Trophoblast cell (in vitro differentiated cells and primary cell): ENCODE measurements at regions not wholly inside any gene's neighbourhood (a gene's known extent, or its start where the extent isn't known, plus 50 kb on each side); places are given as distances from the start of the nearest gene placed in this dataset.

Experiments used
- DNase-seq, 2 donors: peaks; one replicate each; pipeline ENCODE4 v3.0.0-alpha.2; 2016
- H2AFZ ChIP-seq: 2 replicates; pipeline ENCODE4 v1.6.1; 2013; ENCODE audit warnings: low read length, moderate library complexity, mild to moderate bottlenecking; ENCODE audit not compliant: insufficient read depth, poor library complexity
- H2AK5ac ChIP-seq: 2 replicates; pipeline ENCODE4 v1.6.1; 2013; ENCODE audit warnings: mild to moderate bottlenecking, low read length
- H2BK120ac ChIP-seq: 2 replicates; pipeline ENCODE4 v1.6.1; 2013; ENCODE audit warnings: low read length, mild to moderate bottlenecking, moderate library complexity; ENCODE audit not compliant: insufficient read depth, poor library complexity
- H2BK12ac ChIP-seq: 2 replicates; pipeline ENCODE4 v1.6.1; 2013; ENCODE audit warnings: mild to moderate bottlenecking, low read length, moderate library complexity
- H2BK5ac ChIP-seq: 2 replicates; pipeline ENCODE4 v1.6.1; 2013; ENCODE audit warnings: low read length, low read depth, moderate library complexity, mild to moderate bottlenecking; ENCODE audit not compliant: poor library complexity
- H3K14ac ChIP-seq: 2 replicates; pipeline ENCODE4 v1.6.1; 2013; ENCODE audit warnings: mild to moderate bottlenecking, low read length
- H3K18ac ChIP-seq: 2 replicates; pipeline ENCODE4 v1.6.1; 2013; ENCODE audit warnings: mild to moderate bottlenecking, low read length
- H3K23ac ChIP-seq: 2 replicates; pipeline ENCODE4 v1.6.1; 2013; ENCODE audit warnings: low read length
- H3K27ac ChIP-seq: 2 replicates; pipeline ENCODE4 v1.5.1; 2013; ENCODE audit warnings: low read depth, mild to moderate bottlenecking, inconsistent platforms, low read length, moderate library complexity
- H3K27me3 ChIP-seq: 2 replicates; pipeline ENCODE4 v1.6.1; 2013; ENCODE audit warnings: inconsistent platforms, mild to moderate bottlenecking, low read length, moderate library complexity; ENCODE audit not compliant: insufficient read depth
- H3K36me3 ChIP-seq, 2 experiments: 1 replicate in 1 of 2; 2 replicates in 1 of 2; pipeline ENCODE4 v1.6.1; 2013; ENCODE audit warnings: low read length in 2 of 2, mild to moderate bottlenecking in 2 of 2, moderate library complexity in 1 of 2; ENCODE audit not compliant: insufficient read depth in 2 of 2, control insufficient read depth in 1 of 2
- H3K4ac ChIP-seq: 2 replicates; pipeline ENCODE4 v1.6.1; 2013; ENCODE audit warnings: low read depth, mild to moderate bottlenecking, low read length, moderate library complexity
- H3K4me1 ChIP-seq, 2 experiments: 1 replicate in 1 of 2; 2 replicates in 1 of 2; pipeline ENCODE4 v1.6.1; 2013; ENCODE audit warnings: low read length in 2 of 2, mild to moderate bottlenecking in 2 of 2, moderate library complexity in 1 of 2; ENCODE audit not compliant: insufficient read depth in 2 of 2, control insufficient read depth in 1 of 2
- H3K4me2 ChIP-seq: 2 replicates; pipeline ENCODE4 v1.6.1; 2013; ENCODE audit warnings: inconsistent platforms, mild to moderate bottlenecking, low read length, moderate library complexity
- H3K4me3 ChIP-seq: 2 replicates; pipeline ENCODE4 v1.5.1; 2013; ENCODE audit warnings: mild to moderate bottlenecking, low read depth, low read length, inconsistent platforms
- H3K79me1 ChIP-seq: one replicate; pipeline ENCODE4 v1.6.1; 2013; ENCODE audit warnings: low read length
- H3K79me2 ChIP-seq: 2 replicates; pipeline ENCODE4 v1.6.1; 2013; ENCODE audit warnings: low read length, mild to moderate bottlenecking; ENCODE audit not compliant: control insufficient read depth, insufficient read depth, poor library complexity
- H3K9ac ChIP-seq: 2 replicates; pipeline ENCODE4 v1.6.1; 2013; ENCODE audit warnings: mild to moderate bottlenecking, low read length
- H3K9me3 ChIP-seq: 2 replicates; pipeline ENCODE4 v1.6.1; 2013; ENCODE audit warnings: low read depth, mild to moderate bottlenecking, control low read depth, inconsistent platforms, low read length; ENCODE audit not compliant: insufficient read depth
- H4K12ac ChIP-seq: 2 replicates; pipeline ENCODE4 v1.6.1; 2013; ENCODE audit warnings: low read depth, mild to moderate bottlenecking, low read length, moderate library complexity
- H4K8ac ChIP-seq: 2 replicates; pipeline ENCODE4 v1.6.1; 2013; ENCODE audit warnings: low read depth, mild to moderate bottlenecking, low read length, moderate library complexity
- H4K91ac ChIP-seq: one replicate; pipeline ENCODE4 v1.6.1; 2013; ENCODE audit warnings: low read depth, mild to moderate bottlenecking, low read length, moderate library complexity
- WGBS: extraction: QIAGEN DNeasy Blood & Tissue Kit; methylation state at CpG from one replicate; pipeline ENCODE4 v1.1.7; 2013; ENCODE audit warnings: missing lambda C conversion rate; ENCODE audit not compliant: insufficient read length, insufficient coverage; ENCODE audit errors: extremely low coverage; 5-methylcytosine and 5-hydroxymethylcytosine counted together

- Histone ChIP-seq H2AK5ac (no peak overlapping the region), H3K18ac (no peak overlapping the region), H3K9me3 (peaks cover 2% of the 10 kb centered on the region), H3K14ac (no peak overlapping the region), H3K79me1 (no peaks in the 10 kb centered on the region), H3K79me2 (no peaks in the 10 kb centered on the region), H3K36me3 (no peaks in the 10 kb centered on the region), H3K4me2 (no peak overlapping the region), H4K12ac (no peak overlapping the region), H3K23ac (no peak overlapping the region), H2BK5ac (no peak overlapping the region), H3K9ac (no peak overlapping the region), H2BK12ac (no peak overlapping the region), H3K4me1 (no peaks in the 10 kb centered on the region), H3K27ac (no peak overlapping the region), H3K4me3 (no peak overlapping the region), H3K27me3 (no peaks in the 10 kb centered on the region), H2BK120ac (no peak overlapping the region), H3K4ac (no peak overlapping the region), H2AFZ (no peak overlapping the region), H4K91ac (no peak overlapping the region), H4K8ac (no peak overlapping the region)
- no peak for DNase-seq
- no CpG with 5 or more reads among the region's 1 CpG for WGBS
These were observed 695.5 kb downstream of the NYAP2 start for GRCh38 chr2:226095058-226095457.

GRCh38 chr2:226093364-226093763, 693.9 kb downstream of the NYAP2 start:
- Histone ChIP-seq H3K4me2 (no peak overlapping the region), H3K27me3 (no peaks in the 10 kb centered on the region), H4K8ac (no peak overlapping the region), H3K4me1 (no peaks in the 10 kb centered on the region), H3K27ac (no peak overlapping the region), H3K14ac (no peak overlapping the region), H3K9ac (no peak overlapping the region), H4K91ac (no peak overlapping the region), H3K23ac (no peak overlapping the region), H3K4me3 (no peak overlapping the region), H2BK5ac (no peak overlapping the region), H2AFZ (no peak overlapping the region), H2AK5ac (no peak overlapping the region), H3K36me3 (no peaks in the 10 kb centered on the region), H3K18ac (no peak overlapping the region), H3K4ac (no peak overlapping the region), H3K79me2 (no peaks in the 10 kb centered on the region), H2BK120ac (no peak overlapping the region), H3K9me3 (peaks cover 3% of the 10 kb centered on the region), H4K12ac (no peak overlapping the region), H3K79me1 (no peaks in the 10 kb centered on the region), H2BK12ac (no peak overlapping the region)
- WGBS, result no CpG with 5 or more reads among the region's 2 CpGs
- DNase-seq, result no peak

DNA sequence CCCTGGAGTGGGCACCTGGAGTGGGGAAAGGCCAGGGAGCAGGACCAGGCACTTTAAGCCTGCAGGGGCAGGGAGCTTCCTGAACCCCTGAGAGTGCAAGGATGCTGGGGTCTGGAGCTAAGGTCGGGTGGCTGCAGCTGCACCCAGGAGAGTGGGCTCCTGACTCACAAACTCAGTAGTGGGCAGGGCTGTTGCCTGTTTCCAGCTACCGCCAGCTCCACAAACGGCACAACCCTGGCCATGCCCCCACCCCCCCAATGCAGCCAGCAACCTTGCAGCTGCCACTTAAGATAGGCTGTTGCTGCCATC, 688.8 kb downstream of the NYAP2 start:
- H2BK5ac ChIP-seq, result no peak overlapping the region
- H3K9ac ChIP-seq, result no peak overlapping the region
- no peak overlapping the region for H3K23ac ChIP-seq
- H2AK5ac ChIP-seq, result no peak overlapping the region
- no peak overlapping the region for H3K4me2 ChIP-seq
- DNase-seq, result no peak
- peaks cover 0 to 2% of the 10 kb centered on the region in 2 experiments for H3K36me3 ChIP-seq
- no peak overlapping the region for H4K8ac ChIP-seq
- H3K79me1 ChIP-seq, result no peaks in the 10 kb centered on the region
- no peaks in the 10 kb centered on the region for H3K4me1 ChIP-seq
- no peaks in the 10 kb centered on the region for H3K79me2 ChIP-seq
- H3K14ac ChIP-seq, result no peak overlapping the region
- H3K27me3 ChIP-seq, result no peaks in the 10 kb centered on the region
- WGBS, result no CpG with 5 or more reads among the region's 3 CpGs
- H4K91ac ChIP-seq, result no peak overlapping the region
- H3K4ac ChIP-seq, result no peak overlapping the region
- no peak overlapping the region for H2BK12ac ChIP-seq
- no peak overlapping the region for H3K27ac ChIP-seq
- peaks cover 13% of the 10 kb centered on the region for H3K9me3 ChIP-seq
- no peak overlapping the region for H2AFZ ChIP-seq
- H4K12ac ChIP-seq, result no peak overlapping the region
- H3K4me3 ChIP-seq, result no peak overlapping the region
- H2BK120ac ChIP-seq, result no peak overlapping the region
- no peak overlapping the region for H3K18ac ChIP-seq

- Histone ChIP-seq H3K4ac (no peak overlapping the region), H2BK12ac (no peak overlapping the region), H4K12ac (no peak overlapping the region), H2AFZ (no peak overlapping the region), H4K91ac (no peak overlapping the region), H3K9ac (no peak overlapping the region), H3K14ac (no peak overlapping the region), H4K8ac (no peak overlapping the region), H3K23ac (no peak overlapping the region), H3K27me3 (no peaks in the 10 kb centered on the region), H3K27ac (no peak overlapping the region), H3K79me1 (no peaks in the 10 kb centered on the region), H2BK5ac (no peak overlapping the region), H3K4me1 (no peaks in the 10 kb centered on the region), H3K79me2 (no peaks in the 10 kb centered on the region), H3K36me3 (peaks cover 0 to 2% of the 10 kb centered on the region in 2 experiments), H3K4me2 (no peak overlapping the region), H3K18ac (no peak overlapping the region), H2BK120ac (no peak overlapping the region), H3K4me3 (no peak overlapping the region), H3K9me3 (peaks cover 13% of the 10 kb centered on the region), H2AK5ac (no peak overlapping the region)
- WGBS, result no CpG with 5 or more reads among the region's 5 CpGs
- DNase-seq, result no peak
These were observed 688.2 kb downstream of the NYAP2 start for GRCh38 chr2:226087505-226088365.
